SK-N-SH (cell line): ENCODE measurements at regions not wholly inside any gene's neighbourhood (a gene's known extent, or its start where the extent isn't known, plus 50 kb on each side); places are given as distances from the start of the nearest gene placed in this dataset.

Source experiments
- CTCF ChIA-PET: fragments of 300-600, 350-600 bp; formaldehyde crosslinking; extraction: SDS; loops from one replicate; lab custom pipeline; 2021; lab: Yijun Ruan, JAX
- POLR2A ChIA-PET: fragments of 350-600 bp; sonication (Branson Sonifier 250); formaldehyde crosslinking; extraction: SDS; loops from one replicate; lab custom pipeline; 2020; ENCODE audit warnings: antibody characterized with exemption, inconsistent platforms; lab: Yijun Ruan, JAX
- DNase-seq: peaks from one replicate; pipeline ENCODE4 v3.0.0; 2012
- H2AFZ ChIP-seq: fragments of 200-600 bp; sonication (generic); 2 replicates; pipeline ENCODE4 v1.8.1; 2016; ENCODE audit warnings: antibody characterized with exemption, mild to moderate bottlenecking, low read depth
- H3F3A ChIP-seq: fragments of 200-600 bp; sonication (generic); replicated peaks from 2 replicates; pipeline ENCODE3; 2016; ENCODE audit warnings: antibody characterized with exemption, mild to moderate bottlenecking; ENCODE audit not compliant: insufficient read depth
- H3K27ac ChIP-seq, 2 experiments: fragments of 200-500 bp in 1 of 2; fragments of 200-600 bp in 1 of 2; sonication (Bioruptor generic) in 1 of 2; sonication (generic), shearing (Covaris generic) in 1 of 2; 2 replicates each; pipeline versions ENCODE4 v1.5.1 to v1.6.1; 2014 to 2016; ENCODE audit warnings: low read depth in 2 of 2, inconsistent platforms in 1 of 2, low read length in 1 of 2, mild to moderate bottlenecking in 1 of 2, mixed read lengths in 1 of 2
- H3K27me3 ChIP-seq: fragments of 200-600 bp; sonication (generic), shearing (Covaris generic); 2 replicates; pipeline ENCODE4 v1.6.1; 2016; ENCODE audit warnings: mixed run types; ENCODE audit not compliant: insufficient read depth
- H3K36me3 ChIP-seq, 2 experiments: fragments of 200-500 bp in 1 of 2; fragments of 200-600 bp in 1 of 2; sonication (Bioruptor generic) in 1 of 2; sonication (generic) in 1 of 2; replicated peaks in 1 of 2; 2 replicates each; pipeline versions ENCODE3 to v1.5.1; 2014 to 2016; ENCODE audit warnings: low read length in 1 of 2, mild to moderate bottlenecking in 1 of 2; ENCODE audit not compliant: insufficient read depth in 2 of 2, control insufficient read depth in 1 of 2
- H3K4me1 ChIP-seq, 2 experiments: fragments of 200-500 bp in 1 of 2; fragments of 200-600 bp in 1 of 2; sonication (Bioruptor generic) in 1 of 2; sonication (generic), shearing (Covaris generic) in 1 of 2; 2 replicates each; pipeline versions ENCODE4 v1.5.1 to v1.6.1; 2014 to 2016; ENCODE audit warnings: low read depth in 1 of 2, low read length in 1 of 2, mixed run types in 1 of 2; ENCODE audit not compliant: insufficient read depth in 2 of 2, control insufficient read depth in 1 of 2
- H3K4me2 ChIP-seq: fragments of 200-600 bp; sonication (generic), shearing (Covaris generic); 2 replicates; pipeline ENCODE4 v1.6.1; 2017; ENCODE audit warnings: mixed run types
- H3K4me3 ChIP-seq, 2 experiments: fragments of 200-500 bp in 1 of 2; fragments of 200-600 bp in 1 of 2; sonication (Bioruptor generic) in 1 of 2; sonication (generic), shearing (Covaris generic) in 1 of 2; 2 replicates each; pipeline versions ENCODE4 v1.5.1 to v1.8.1; 2014 to 2016; ENCODE audit warnings: low read depth in 2 of 2, inconsistent platforms in 1 of 2, low read length in 1 of 2, mild to moderate bottlenecking in 1 of 2, mixed read lengths in 1 of 2, moderate library complexity in 1 of 2
- H3K79me2 ChIP-seq: fragments of 200-600 bp; sonication (generic); 2 replicates; pipeline ENCODE4 v1.8.1; 2017; ENCODE audit warnings: mild to moderate bottlenecking; ENCODE audit not compliant: insufficient read depth
- H3K9ac ChIP-seq: fragments of 200-600 bp; sonication (generic); 2 replicates; pipeline ENCODE4 v1.6.1; 2017; ENCODE audit warnings: mixed run types
- H3K9me2 ChIP-seq: fragments of 200-600 bp; sonication (generic); 2 replicates; pipeline ENCODE4 v1.6.1; 2017; ENCODE audit warnings: mixed run types
- H3K9me3 ChIP-seq: fragments of 200-600 bp; sonication (generic); 2 replicates; pipeline ENCODE4 v1.6.1; 2017; ENCODE audit warnings: mixed run types, mild to moderate bottlenecking, moderate library complexity
- H4K20me1 ChIP-seq: fragments of 200-600 bp; sonication (generic); 2 replicates; pipeline ENCODE4 v1.6.1; 2017; ENCODE audit warnings: mild to moderate bottlenecking, mixed run types; ENCODE audit not compliant: insufficient read depth
- CHD2 ChIP-seq: fragments of 150-350 bp; IDR thresholded peaks from 2 replicates; pipeline ENCODE4 v1.6.1; 2018; ENCODE audit warnings: low read length; ENCODE audit not compliant: partially characterized antibody
- EP300 ChIP-seq, 2 experiments: IDR thresholded peaks; 2 replicates each; pipeline versions ENCODE4 v1.4.0 to v1.6.1; 2012; ENCODE audit warnings: borderline replicate concordance in 1 of 2, low read depth in 1 of 2, low read length in 1 of 2
- EZH2phosphoT487 ChIP-seq: fragments of 200-600 bp; sonication (generic); IDR thresholded peaks from 2 replicates; pipeline ENCODE4 v1.6.1; 2017; ENCODE audit warnings: low read depth, mixed run types, mild to moderate bottlenecking, antibody characterized with exemption, moderate library complexity, borderline replicate concordance
- FOSL2 ChIP-seq: IDR thresholded peaks from 2 replicates; pipeline ENCODE4 v1.4.0; 2012; ENCODE audit warnings: low read depth, mild to moderate bottlenecking, moderate library complexity, borderline replicate concordance
- FOXJ3 ChIP-seq: sonication (generic); formaldehyde crosslinking; IDR thresholded peaks from 2 replicates; pipeline ENCODE4 v1.5.1; 2020; ENCODE audit warnings: mild to moderate bottlenecking, missing genetic modification reagents
- GABPA ChIP-seq: IDR thresholded peaks from 2 replicates; pipeline ENCODE4 v1.4.0; 2012; ENCODE audit warnings: low read depth, mild to moderate bottlenecking
- GATA2 ChIP-seq: sonication (generic); formaldehyde crosslinking; IDR thresholded peaks from 2 replicates; pipeline ENCODE4 v1.5.0; 2020; ENCODE audit warnings: mild to moderate bottlenecking, missing genetic modification reagents
- JUND ChIP-seq: IDR thresholded peaks from 2 replicates; pipeline ENCODE4 v1.4.0; 2012
- MXI1 ChIP-seq: IDR thresholded peaks from 2 replicates; pipeline ENCODE4 v1.6.1; 2012; ENCODE audit warnings: mild to moderate bottlenecking, low read depth, low read length, improper control_type of control experiment
- NFIC ChIP-seq: IDR thresholded peaks from 2 replicates; pipeline ENCODE4 v1.4.0; 2012; ENCODE audit warnings: borderline replicate concordance
- NRF1 ChIP-seq: IDR thresholded peaks from 2 replicates; pipeline ENCODE4 v1.6.1; 2012; ENCODE audit warnings: low read depth, mild to moderate bottlenecking, low read length
- POLR2AphosphoS5 ChIP-seq: IDR thresholded peaks from 2 replicates; pipeline ENCODE4 v1.6.1; 2012; ENCODE audit warnings: low read depth, low read length
- RCOR1 ChIP-seq: fragments of 150-350 bp; IDR thresholded peaks from 2 replicates; pipeline ENCODE4 v1.6.1; 2017; ENCODE audit warnings: antibody characterized with exemption, low read length
- REST ChIP-seq: IDR thresholded peaks from 2 replicates; pipeline ENCODE4 v1.6.1; 2012; ENCODE audit warnings: mild to moderate bottlenecking, low read depth, low read length, moderate library complexity
- RFX5 ChIP-seq: IDR thresholded peaks from 2 replicates; pipeline ENCODE4 v1.6.1; 2012; ENCODE audit warnings: mild to moderate bottlenecking, improper control_type of control experiment, low read length
- SIN3A ChIP-seq: IDR thresholded peaks from 2 replicates; pipeline ENCODE4 v1.6.1; 2012; ENCODE audit warnings: low read depth, mild to moderate bottlenecking, low read length, moderate library complexity, borderline replicate concordance
- SMC3 ChIP-seq: IDR thresholded peaks from 2 replicates; pipeline ENCODE4 v1.6.1; 2012; ENCODE audit warnings: low read depth, low read length, improper control_type of control experiment
- TCF12 ChIP-seq: IDR thresholded peaks from 2 replicates; pipeline ENCODE4 v1.4.0; 2012
- TEAD4 ChIP-seq: IDR thresholded peaks from 2 replicates; pipeline ENCODE4 v1.4.0; 2012; ENCODE audit warnings: mild to moderate bottlenecking, borderline replicate concordance; ENCODE audit not compliant: insufficient read depth
- USF1 ChIP-seq: IDR thresholded peaks from 2 replicates; pipeline ENCODE4 v1.4.0; 2012; ENCODE audit warnings: low read depth, borderline replicate concordance
- USF2 ChIP-seq: fragments of 150-350 bp; IDR thresholded peaks from 2 replicates; pipeline ENCODE4 v1.6.1; 2017; ENCODE audit warnings: antibody characterized with exemption, low read length, low read depth, borderline replicate concordance
- YY1 ChIP-seq: IDR thresholded peaks from 2 replicates; pipeline ENCODE4 v1.4.0; 2012; ENCODE audit warnings: low read depth, mild to moderate bottlenecking
- WGBS: methylation state at CpG from one replicate; pipeline ENCODE4 v1.1.6; 2017; ENCODE audit warnings: low lambda C conversion rate; 5-methylcytosine and 5-hydroxymethylcytosine counted together
- TF ChIP-seq, protein P1 (sequence below): IDR thresholded peaks from 2 replicates; pipeline ENCODE4 v1.4.0; 2012; ENCODE audit warnings: low read depth

DNA sequence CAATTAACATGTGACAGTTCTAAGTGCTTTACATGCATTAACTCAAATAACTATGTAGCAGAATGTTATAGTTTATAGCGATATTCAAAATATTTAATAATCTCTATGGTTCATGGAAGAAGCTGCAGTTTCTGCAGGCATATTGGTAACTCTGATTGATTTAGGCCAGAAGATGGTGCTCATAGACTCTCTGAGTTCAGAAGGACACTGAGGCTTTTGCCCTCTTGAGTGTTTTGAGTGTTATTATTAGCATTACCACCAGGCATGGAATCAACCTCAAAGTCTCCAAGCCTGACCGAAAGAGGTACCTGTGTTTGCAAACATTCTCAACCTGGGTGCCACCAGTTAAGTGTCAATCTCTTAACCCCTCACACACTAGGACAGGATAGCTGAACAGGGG lies 792.3 kb upstream of the PCDH7 start:
- ChIA-PET CTCF (no interaction called here), POLR2A (no interaction called here)
- Histone ChIP-seq H3K4me1 (no peaks in the 10 kb centered on the region), H3K9ac (no peak overlapping the region), H3K79me2 (no peaks in the 10 kb centered on the region), H3K4me3 (no peak overlapping the region), H3K36me3 (no peaks in the 10 kb centered on the region), H3K4me2 (no peak overlapping the region), H3K27me3 (no peaks in the 10 kb centered on the region), H3F3A (no peaks in the 10 kb centered on the region), H3K9me2 (no peaks in the 10 kb centered on the region), H4K20me1 (no peaks in the 10 kb centered on the region), H2AFZ (no peak overlapping the region), H3K9me3 (no peaks in the 10 kb centered on the region), H3K27ac (no peak overlapping the region)
- WGBS = 42% methylated on average over 2 of the region's 2 CpGs
- DNase-seq = no peak
- TF ChIP-seq SMC3 = no peak
- TF ChIP-seq NRF1 = no peak
- no peak for TF ChIP-seq CHD2
- TF ChIP-seq RFX5 = no peak
- TF ChIP-seq EP300 (IDR thresholded peaks at IDR 0.05; ENCODE audit: borderline replicate concordance in 1 of 2, low read depth in 1 of 2, low read length in 1 of 2) = no peak
- no peak for TF ChIP-seq FOXJ3 (CRISPR knock-in tag)
- no peak for TF ChIP-seq TEAD4
- no peak for TF ChIP-seq MXI1
- no peak for TF ChIP-seq JUND
- no peak for TF ChIP-seq SIN3A
- TF ChIP-seq, protein P1, sequence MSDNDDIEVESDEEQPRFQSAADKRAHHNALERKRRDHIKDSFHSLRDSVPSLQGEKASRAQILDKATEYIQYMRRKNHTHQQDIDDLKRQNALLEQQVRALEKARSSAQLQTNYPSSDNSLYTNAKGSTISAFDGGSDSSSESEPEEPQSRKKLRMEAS = no peak
- TF ChIP-seq GATA2 (CRISPR knock-in tag) = no peak

DNA sequence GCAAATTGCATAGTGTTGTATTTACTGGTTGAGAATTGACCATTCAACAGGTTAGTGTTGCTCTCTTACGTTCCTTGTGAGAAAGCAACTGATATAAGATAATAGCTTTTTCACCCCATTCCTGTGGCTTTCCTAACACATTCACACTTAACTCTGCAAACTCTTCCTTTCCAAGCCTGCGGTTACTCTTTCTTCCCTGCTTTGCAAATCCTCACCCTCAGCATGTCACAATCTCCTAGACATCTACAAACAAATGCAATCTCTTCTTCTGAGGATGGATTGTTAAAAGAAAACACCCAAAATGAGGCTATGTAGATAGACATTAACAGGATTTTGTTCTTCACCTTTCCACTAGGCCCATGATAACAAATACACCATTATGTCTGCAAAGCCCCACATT lies 771.7 kb upstream of the PCDH7 start:
- no peaks in the 10 kb centered on the region for H3K36me3 ChIP-seq
- no peaks in the 10 kb centered on the region for H3K9me2 ChIP-seq
- no peaks in the 10 kb centered on the region for H3K4me1 ChIP-seq
- DNase-seq = no peak
- no peak overlapping the region for H3K4me3 ChIP-seq
- WGBS = 30% methylated on average over 2 of the region's 2 CpGs
- H3K27ac ChIP-seq = no peak overlapping the region
- no peaks in the 10 kb centered on the region for H4K20me1 ChIP-seq
- H3K79me2 ChIP-seq = no peaks in the 10 kb centered on the region
- no peaks in the 10 kb centered on the region for H3F3A ChIP-seq
- POLR2A ChIA-PET = no interaction called here
- H2AFZ ChIP-seq = no peak overlapping the region
- H3K4me2 ChIP-seq = no peak overlapping the region
- H3K9ac ChIP-seq = no peak overlapping the region
- CTCF ChIA-PET = no interaction called here
- no peaks in the 10 kb centered on the region for H3K9me3 ChIP-seq
- no peaks in the 10 kb centered on the region for H3K27me3 ChIP-seq
- TF ChIP-seq CHD2 = no peak
- TF ChIP-seq, protein P1 = no peak
- no peak for TF ChIP-seq FOXJ3 (CRISPR knock-in tag)
- no peak for TF ChIP-seq FOSL2
- no peak for TF ChIP-seq RFX5
- TF ChIP-seq JUND = no peak
- TF ChIP-seq SMC3 = no peak
- TF ChIP-seq REST = no peak
- TF ChIP-seq YY1 = no peak
- TF ChIP-seq EP300 (IDR thresholded peaks at IDR 0.05; ENCODE audit: borderline replicate concordance in 1 of 2, low read depth in 1 of 2, low read length in 1 of 2) = no peak
- no peak for TF ChIP-seq GATA2 (CRISPR knock-in tag)
- TF ChIP-seq GABPA = no peak
- no peak for TF ChIP-seq EZH2phosphoT487
- TF ChIP-seq POLR2AphosphoS5 = no peak
- no peak for TF ChIP-seq NFIC
- TF ChIP-seq USF1 = no peak
- TF ChIP-seq RCOR1 = no peak
- TF ChIP-seq USF2 = no peak
- TF ChIP-seq TCF12 = no peak
